ENCODE measurements at regions not wholly inside any gene's neighbourhood (a gene's known extent, or its start where the extent isn't known, plus 50 kb on each side); places are given as distances from the start of the nearest gene placed in this dataset.
A peak's percentile ranks its signal among the peaks of the same experiment; 100 is the strongest.

GRCh38 chr9:38285236-38285635 lies 107.3 kb upstream of the ALDH1B1 start:
- no peak for DNase-seq

GRCh38 chr9:38284588-38285051 lies 107.9 kb upstream of the ALDH1B1 start:
- peak; percentile 83 to 98 (median 91) for DNase-seq

- peak in 1 of 3 experiments; percentile 59 for DNase-seq
Observed at GRCh38 chr9:38284039-38284575, 108.4 kb upstream of the ALDH1B1 start.

GRCh38 chr9:38282756-38283155 lies 109.7 kb upstream of the ALDH1B1 start:
- DNase-seq: no peak

- DNase-seq: no peak
Observed at GRCh38 chr9:38281917-38282316, 110.6 kb upstream of the ALDH1B1 start.

- no peak for DNase-seq
Observed at GRCh38 chr9:38281196-38281595, 111.3 kb upstream of the ALDH1B1 start.

GRCh38 chr9:38280251-38280800 lies 112.2 kb upstream of the ALDH1B1 start:
- DNase-seq: no peak

GRCh38 chr9:38278931-38279679 lies 113.4 kb upstream of the ALDH1B1 start:
- peak in 2 of 3 experiments; percentile 2 to 14 for DNase-seq

GRCh38 chr9:38278457-38278856 lies 114.0 kb upstream of the ALDH1B1 start:
- no peak for DNase-seq

GRCh38 chr9:38277601-38278200 lies 114.8 kb upstream of the ALDH1B1 start:
- DNase-seq: no peak

- DNase-seq: no peak
Observed at GRCh38 chr9:38276771-38277439, 115.6 kb upstream of the ALDH1B1 start.

GRCh38 chr9:38274800-38275199 lies 117.7 kb upstream of the ALDH1B1 start:
- no peak for DNase-seq

- no peak for DNase-seq
Observed at GRCh38 chr9:38272710-38273109, 119.8 kb upstream of the ALDH1B1 start.

GRCh38 chr9:38271666-38272241 lies 120.7 kb upstream of the ALDH1B1 start:
- DNase-seq: no peak

GRCh38 chr9:38269775-38270174 lies 122.7 kb upstream of the ALDH1B1 start:
- DNase-seq: no peak

- DNase-seq: peak in 1 of 3 experiments; percentile 9
Observed at GRCh38 chr9:38263532-38263931, 129.0 kb upstream of the ALDH1B1 start.

- no peak for DNase-seq
Observed at GRCh38 chr9:38259519-38260218, 132.8 kb upstream of the ALDH1B1 start.

GRCh38 chr9:38259056-38259455 lies 133.4 kb upstream of the ALDH1B1 start:
- no peak for DNase-seq

GRCh38 chr9:38257626-38258215 lies 134.8 kb upstream of the ALDH1B1 start:
- no peak for DNase-seq

GRCh38 chr9:38256461-38256860 lies 136.0 kb upstream of the ALDH1B1 start:
- DNase-seq: no peak

GRCh38 chr9:38255599-38255998 lies 136.9 kb upstream of the ALDH1B1 start:
- DNase-seq: no peak

GRCh38 chr9:38254756-38255155 lies 137.7 kb upstream of the ALDH1B1 start:
- DNase-seq: no peak
